Peyer's patch (tissue), 4 donors: ENCODE measurements at regions not wholly inside any gene's neighbourhood (a gene's known extent, or its start where the extent isn't known, plus 50 kb on each side); places are given as distances from the start of the nearest gene placed in this dataset.

Experiments
- CTCF ChIP-seq, 6 experiments: fragments of 450-650 bp in 4 of 6; fragments of 200-600 bp in 2 of 6; sonication (generic) in 1 of 6; IDR thresholded peaks; one replicate each; pipeline ENCODE4 v1.5.1; 2017 to 2019; ENCODE audit warnings: antibody characterized with exemption in 6 of 6, mild to moderate bottlenecking in 3 of 6, moderate library complexity in 1 of 6
- POLR2A ChIP-seq, 2 donors: fragments of 450-650 bp; IDR thresholded peaks; one replicate each; pipeline ENCODE4 v1.5.1; 2017; ENCODE audit warnings: antibody characterized with exemption in 2 of 2, mild to moderate bottlenecking in 2 of 2, moderate library complexity in 2 of 2

- TF ChIP-seq POLR2A (IDR thresholded peaks at IDR 0.05) (no peak), CTCF (IDR thresholded peaks at IDR 0.05) (no peak)
Observed at GRCh38 chr13:50644081-50644871, 199.2 kb downstream of the DLEU7 start.
